GM12801 (cell line): ENCODE measurements at regions not wholly inside any gene's neighbourhood (a gene's known extent, or its start where the extent isn't known, plus 50 kb on each side); places are given as distances from the start of the nearest gene placed in this dataset.

ENCODE experiments used
- TF ChIP-seq, protein P1 (sequence below): IDR thresholded peaks from one replicate; pipeline ENCODE4 v1.5.1; 2011; ENCODE audit warnings: control low read depth; ENCODE audit not compliant: insufficient read length; ENCODE audit errors: extremely low read depth

GRCh38 chr1:222037720-222038119, 295.8 kb upstream of the DUSP10 start:
- TF ChIP-seq, protein P1, sequence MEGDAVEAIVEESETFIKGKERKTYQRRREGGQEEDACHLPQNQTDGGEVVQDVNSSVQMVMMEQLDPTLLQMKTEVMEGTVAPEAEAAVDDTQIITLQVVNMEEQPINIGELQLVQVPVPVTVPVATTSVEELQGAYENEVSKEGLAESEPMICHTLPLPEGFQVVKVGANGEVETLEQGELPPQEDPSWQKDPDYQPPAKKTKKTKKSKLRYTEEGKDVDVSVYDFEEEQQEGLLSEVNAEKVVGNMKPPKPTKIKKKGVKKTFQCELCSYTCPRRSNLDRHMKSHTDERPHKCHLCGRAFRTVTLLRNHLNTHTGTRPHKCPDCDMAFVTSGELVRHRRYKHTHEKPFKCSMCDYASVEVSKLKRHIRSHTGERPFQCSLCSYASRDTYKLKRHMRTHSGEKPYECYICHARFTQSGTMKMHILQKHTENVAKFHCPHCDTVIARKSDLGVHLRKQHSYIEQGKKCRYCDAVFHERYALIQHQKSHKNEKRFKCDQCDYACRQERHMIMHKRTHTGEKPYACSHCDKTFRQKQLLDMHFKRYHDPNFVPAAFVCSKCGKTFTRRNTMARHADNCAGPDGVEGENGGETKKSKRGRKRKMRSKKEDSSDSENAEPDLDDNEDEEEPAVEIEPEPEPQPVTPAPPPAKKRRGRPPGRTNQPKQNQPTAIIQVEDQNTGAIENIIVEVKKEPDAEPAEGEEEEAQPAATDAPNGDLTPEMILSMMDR: no peak

DNA sequence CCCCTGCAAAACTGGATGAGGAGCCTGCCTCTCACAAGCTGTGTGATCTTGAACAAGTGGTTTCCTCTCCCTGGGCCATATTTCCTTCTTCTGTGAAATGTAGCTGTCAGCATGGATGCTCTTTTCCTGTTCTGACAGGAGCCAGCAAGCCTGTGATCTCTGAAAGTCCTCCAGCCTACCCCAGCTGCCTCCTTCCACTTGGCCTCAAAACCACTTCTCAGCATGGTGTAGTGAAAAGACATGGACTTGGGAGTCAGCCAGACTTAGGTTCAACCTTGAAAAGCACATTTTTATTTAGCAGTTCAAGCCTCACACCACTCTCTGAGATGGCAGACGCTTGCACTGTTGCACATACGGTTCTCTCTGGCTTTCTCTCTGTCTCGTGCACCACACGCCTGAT, 292.9 kb upstream of the DUSP10 start:
- TF ChIP-seq, protein P1: no peak

DNA sequence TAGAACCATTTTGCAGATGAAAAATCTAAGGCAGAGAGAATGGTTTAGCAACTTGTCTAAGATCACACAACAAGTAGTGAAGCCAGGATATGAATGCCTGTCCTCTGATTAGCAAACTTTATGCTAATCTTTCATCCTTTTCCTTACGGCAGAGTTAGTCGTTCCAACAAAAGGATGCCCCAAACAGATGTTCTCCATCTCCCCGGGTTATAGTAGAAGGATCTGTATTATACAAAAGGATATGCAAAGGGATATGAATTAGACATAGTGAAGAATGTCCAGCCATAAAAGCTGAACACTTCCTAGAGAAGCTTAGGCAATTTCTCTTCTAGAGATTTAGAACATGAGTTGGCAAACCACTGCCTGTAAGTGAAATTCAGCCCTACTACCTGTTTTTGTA, 291.6 kb upstream of the DUSP10 start:
- TF ChIP-seq, protein P1: no peak

DNA sequence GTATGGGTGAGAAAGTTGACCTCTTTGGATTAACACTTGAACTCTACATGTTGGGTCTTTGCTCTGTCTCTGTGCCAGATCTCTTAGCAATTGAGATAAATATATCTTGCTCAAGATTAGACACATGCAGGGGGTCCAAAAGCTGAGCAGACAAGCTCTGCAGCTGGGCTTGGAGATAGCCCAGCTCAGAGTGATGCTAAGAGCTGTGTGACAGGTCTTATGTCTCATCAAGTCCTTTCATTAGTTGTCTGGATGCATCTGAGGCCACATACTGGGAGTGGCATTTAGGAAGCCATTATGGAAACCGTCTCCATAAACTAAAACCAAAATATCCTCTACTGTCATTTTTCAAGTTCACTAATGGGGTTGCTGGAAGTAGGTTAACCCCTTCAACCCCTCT, 289.4 kb upstream of the DUSP10 start:
- TF ChIP-seq, protein P1: no peak

GRCh38 chr1:222028676-222029075, 286.8 kb upstream of the DUSP10 start:
- TF ChIP-seq, protein P1: no peak

DNA sequence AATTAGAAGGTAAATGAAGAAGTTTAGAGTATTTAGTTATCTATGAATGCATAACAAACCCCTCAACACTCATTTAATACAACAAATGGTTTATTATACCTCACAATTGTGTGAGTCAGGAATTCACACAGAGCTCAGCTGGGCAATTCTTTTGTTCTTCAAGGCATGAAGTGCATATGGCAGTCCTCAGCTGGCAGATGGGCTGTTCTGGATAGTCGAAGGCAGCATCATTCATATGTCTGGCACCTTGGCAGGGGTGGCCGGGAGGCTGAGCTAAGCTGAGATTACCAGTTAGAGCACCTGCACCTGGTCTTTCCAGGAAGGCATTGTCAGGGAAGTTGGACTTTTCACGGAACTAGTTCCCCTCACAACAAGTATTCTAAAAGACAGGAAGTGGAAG, 286.2 kb upstream of the DUSP10 start:
- TF ChIP-seq, protein P1: no peak

GRCh38 chr1:222026280-222026679, 284.4 kb upstream of the DUSP10 start:
- TF ChIP-seq, protein P1: no peak

GRCh38 chr1:222023025-222023424, 281.1 kb upstream of the DUSP10 start:
- TF ChIP-seq, protein P1: no peak
